Lung (tissue), 11 donors: ENCODE measurements at regions not wholly inside any gene's neighbourhood (a gene's known extent, or its start where the extent isn't known, plus 50 kb on each side); places are given as distances from the start of the nearest gene placed in this dataset.

ENCODE experiments used
- ATAC-seq: fragments of 200-7000 bp; cut with Tn5 transposase; one replicate; pipeline ENCODE4 v1.9.1; 2020; ENCODE audit warnings: moderate number of reproducible peaks; ENCODE audit not compliant: insufficient read depth, low FRiP score
- DNase-seq, 3 donors: peaks; one replicate each; pipeline ENCODE4 v3.0.0-alpha.2; 2013 to 2017
- H3K27ac ChIP-seq, 2 donors: one replicate each; pipeline ENCODE4 v1.5.1; 2013; ENCODE audit warnings: mild to moderate bottlenecking in 2 of 2, moderate library complexity in 2 of 2, control low read depth in 1 of 2, inconsistent platforms in 1 of 2, low read depth in 1 of 2, low read length in 1 of 2
- H3K27me3 ChIP-seq, 3 donors: one replicate each; pipeline ENCODE4 v1.5.1; 2013; ENCODE audit warnings: low read length in 2 of 3; ENCODE audit not compliant: control insufficient read depth in 3 of 3, insufficient read depth in 3 of 3
- H3K36me3 ChIP-seq, 4 donors: one replicate each; pipeline ENCODE4 v1.5.1; 2013; ENCODE audit warnings: low read length in 4 of 4, mild to moderate bottlenecking in 1 of 4, moderate library complexity in 1 of 4; ENCODE audit not compliant: control insufficient read depth in 4 of 4, insufficient read depth in 4 of 4
- H3K4me1 ChIP-seq, 5 donors: one replicate each; pipeline ENCODE4 v1.5.1; 2013; ENCODE audit warnings: low read length in 5 of 5, mild to moderate bottlenecking in 2 of 5, moderate library complexity in 1 of 5; ENCODE audit not compliant: control insufficient read depth in 5 of 5, insufficient read depth in 5 of 5
- H3K4me3 ChIP-seq: one replicate; pipeline ENCODE4 v1.5.1; 2013; ENCODE audit warnings: mild to moderate bottlenecking, control low read depth, moderate library complexity
- H3K9ac ChIP-seq, 2 donors: one replicate each; pipeline ENCODE4 v1.5.1; 2013; ENCODE audit warnings: low read length in 2 of 2, control low read depth in 1 of 2; ENCODE audit not compliant: insufficient read depth in 1 of 2
- H3K9me3 ChIP-seq, 4 donors: one replicate each; pipeline ENCODE4 v1.5.1; 2013; ENCODE audit warnings: low read length in 3 of 4, mild to moderate bottlenecking in 1 of 4, moderate library complexity in 1 of 4; ENCODE audit not compliant: control insufficient read depth in 4 of 4, insufficient read depth in 3 of 4
- CTCF ChIP-seq: IDR thresholded peaks from 2 replicates; pipeline ENCODE4 v1.5.1; 2012; ENCODE audit warnings: mild to moderate bottlenecking; ENCODE audit errors: control extremely low read depth, extremely low read depth
- WGBS, 2 donors: extraction: QIAGEN DNeasy Blood & Tissue Kit; methylation state at CpG; one replicate each; pipeline ENCODE4 v1.1.7; 2013; 5-methylcytosine and 5-hydroxymethylcytosine counted together
- donor health status: control.
- donor health status: control.
- donor health status: Bipolar disorder and iron deficiency.
- donor health status: healthy.
- donor health status: DM: yes; HTN: yes; CAD: no.

- WGBS, 2 donors = 88 to 100% methylated on average over 1 of the region's 1 CpG
- H3K4me1 ChIP-seq = peaks cover 0 to 5% (median 0%) of the 10 kb centered on the region in 5 donors
- H3K4me3 ChIP-seq = no peak overlapping the region
- DNase-seq (no peak), ATAC-seq (no peak)
- no peak overlapping the region for H3K9ac ChIP-seq
- no peak overlapping the region for H3K27ac ChIP-seq
- no peaks in the 10 kb centered on the region for H3K36me3 ChIP-seq
- TF ChIP-seq CTCF = no peak
- H3K9me3 ChIP-seq = peaks cover 0 to 3% (median under 1%) of the 10 kb centered on the region in 4 donors
- H3K27me3 ChIP-seq = no peaks in the 10 kb centered on the region
Measured at GRCh38 chr2:203806761-203807160, 60.8 kb upstream of the CTLA4 start.

GRCh38 chr2:203808046-203808750, 59.4 kb upstream of the CTLA4 start:
- Histone ChIP-seq H3K4me3 (no peak overlapping the region), H3K9me3 (peaks cover 0 to 3% (median under 1%) of the 10 kb centered on the region in 4 donors), H3K9ac (no peak overlapping the region), H3K4me1 (peaks cover 0 to 5% (median 0%) of the 10 kb centered on the region in 5 donors), H3K36me3 (no peaks in the 10 kb centered on the region), H3K27me3 (no peaks in the 10 kb centered on the region), H3K27ac (no peak overlapping the region)
- DNase-seq (peak; percentile 59 to 87 (median 82)), ATAC-seq (no peak)
- TF ChIP-seq CTCF = no peak
- 68 to 80% methylated on average over 7 of the region's 7 CpGs for WGBS, 2 donors

- DNase-seq = no peak
- H3K27ac ChIP-seq = no peak overlapping the region
- TF ChIP-seq CTCF = no peak
- no peaks in the 10 kb centered on the region for H3K36me3 ChIP-seq
- H3K27me3 ChIP-seq = no peaks in the 10 kb centered on the region
- no peak for ATAC-seq
- WGBS, 2 donors = 65 to 89% methylated on average over 2 of the region's 2 CpGs
- peaks cover 0 to 5% (median 0%) of the 10 kb centered on the region in 5 donors for H3K4me1 ChIP-seq
- no peak overlapping the region for H3K9ac ChIP-seq
- no peak overlapping the region for H3K4me3 ChIP-seq
- H3K9me3 ChIP-seq = peaks cover 0 to 3% (median under 1%) of the 10 kb centered on the region in 4 donors
Measured at GRCh38 chr2:203809084-203809521, 58.5 kb upstream of the CTLA4 start.
